ENCODE measurements at regions not wholly inside any gene's neighbourhood (a gene's known extent, or its start where the extent isn't known, plus 50 kb on each side); places are given as distances from the start of the nearest gene placed in this dataset.
"Not testable (repeated sequence)": the region's sequence is repeated elsewhere in the genome, so short reads cannot be mapped to it uniquely, and the experiment has no call there.

DNA sequence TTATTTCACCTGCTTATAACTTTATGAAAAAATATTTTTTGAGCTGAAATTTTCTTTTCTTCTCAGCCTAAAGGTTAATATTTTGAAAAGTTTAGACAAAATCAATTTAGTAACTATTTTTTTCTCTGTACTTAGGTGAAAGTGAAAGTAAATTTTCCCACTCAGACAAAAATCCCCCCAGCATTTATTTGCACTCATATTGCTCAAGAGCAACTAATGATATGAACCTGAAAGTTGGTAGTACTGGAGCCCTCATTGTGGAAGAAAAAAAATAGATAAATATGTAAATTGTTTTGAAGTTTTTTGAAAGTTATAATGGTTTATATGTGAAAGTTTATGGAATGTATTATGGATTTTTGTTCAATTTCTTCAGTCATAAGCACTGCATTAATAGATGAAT, 1005.9 kb upstream of the ATXN7L3B start:
- TF ChIP-seq, protein P1, sequence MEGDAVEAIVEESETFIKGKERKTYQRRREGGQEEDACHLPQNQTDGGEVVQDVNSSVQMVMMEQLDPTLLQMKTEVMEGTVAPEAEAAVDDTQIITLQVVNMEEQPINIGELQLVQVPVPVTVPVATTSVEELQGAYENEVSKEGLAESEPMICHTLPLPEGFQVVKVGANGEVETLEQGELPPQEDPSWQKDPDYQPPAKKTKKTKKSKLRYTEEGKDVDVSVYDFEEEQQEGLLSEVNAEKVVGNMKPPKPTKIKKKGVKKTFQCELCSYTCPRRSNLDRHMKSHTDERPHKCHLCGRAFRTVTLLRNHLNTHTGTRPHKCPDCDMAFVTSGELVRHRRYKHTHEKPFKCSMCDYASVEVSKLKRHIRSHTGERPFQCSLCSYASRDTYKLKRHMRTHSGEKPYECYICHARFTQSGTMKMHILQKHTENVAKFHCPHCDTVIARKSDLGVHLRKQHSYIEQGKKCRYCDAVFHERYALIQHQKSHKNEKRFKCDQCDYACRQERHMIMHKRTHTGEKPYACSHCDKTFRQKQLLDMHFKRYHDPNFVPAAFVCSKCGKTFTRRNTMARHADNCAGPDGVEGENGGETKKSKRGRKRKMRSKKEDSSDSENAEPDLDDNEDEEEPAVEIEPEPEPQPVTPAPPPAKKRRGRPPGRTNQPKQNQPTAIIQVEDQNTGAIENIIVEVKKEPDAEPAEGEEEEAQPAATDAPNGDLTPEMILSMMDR (IDR thresholded peaks at IDR 0.05; ENCODE audit: low read depth, low read length): no peak
- DNase-seq (ENCODE audit: extremely low read depth, low read depth): no peak

DNA sequence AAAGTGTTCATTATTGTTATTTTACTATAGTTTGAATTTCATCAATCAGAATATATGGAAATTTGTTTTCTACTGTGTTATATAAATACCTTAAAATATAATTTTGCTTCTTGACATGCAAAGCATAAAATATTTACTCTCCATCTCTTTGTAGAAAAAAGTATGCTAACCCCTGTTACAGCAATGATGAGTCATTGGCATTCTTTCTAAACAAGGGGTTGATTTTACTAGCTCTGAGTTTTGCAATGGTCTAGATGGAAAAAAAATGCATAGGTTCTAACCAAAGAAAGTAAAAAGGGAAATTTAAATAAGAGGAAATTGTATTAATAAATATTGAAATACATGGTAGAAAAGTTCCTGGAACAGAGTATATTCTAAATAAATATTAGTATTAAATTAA, 990.2 kb upstream of the ATXN7L3B start:
- no peak for DNase-seq (ENCODE audit: extremely low read depth, low read depth)
- TF ChIP-seq, protein P1 (IDR thresholded peaks at IDR 0.05; ENCODE audit: low read depth, low read length): no peak

DNA sequence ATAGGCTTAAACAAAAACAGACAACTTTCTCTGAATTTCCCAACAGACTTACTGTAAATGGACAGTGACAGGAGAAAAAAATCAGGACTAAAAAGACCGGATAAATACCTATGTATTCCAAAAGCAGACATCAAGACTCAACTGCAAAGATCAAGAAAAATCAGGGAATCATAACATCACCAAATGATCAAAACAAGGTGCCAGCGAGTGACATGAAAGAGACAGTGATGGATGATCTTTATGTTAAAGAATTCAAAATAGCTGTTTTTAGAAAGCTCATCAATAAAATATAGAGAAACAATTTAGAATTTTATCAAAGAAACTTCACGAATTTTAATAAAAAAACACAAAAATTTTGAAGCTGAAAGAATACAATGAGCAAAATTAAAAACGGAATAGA, 952.5 kb upstream of the ATXN7L3B start:
- no peak for DNase-seq (ENCODE audit: extremely low read depth, low read depth)
- TF ChIP-seq, protein P1 (IDR thresholded peaks at IDR 0.05; ENCODE audit: low read depth, low read length): no peak

DNA sequence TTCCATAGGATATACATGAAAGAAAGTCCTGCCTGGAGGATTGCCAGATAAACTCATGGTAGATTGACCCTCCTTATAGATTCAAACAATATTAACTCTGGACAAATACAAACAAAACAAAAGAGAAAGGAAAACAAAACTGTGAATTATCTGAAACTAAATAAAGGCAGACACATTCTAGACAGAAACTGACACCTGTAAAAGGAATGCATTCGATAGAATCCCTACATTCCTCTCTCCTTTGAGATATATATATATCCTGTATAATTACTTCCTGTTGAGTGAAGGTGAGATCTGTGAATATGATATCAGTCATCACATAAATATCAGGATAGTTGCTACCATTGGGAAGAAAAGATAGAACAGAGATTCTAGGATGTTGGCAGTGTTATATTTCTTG, 948.4 kb upstream of the ATXN7L3B start:
- TF ChIP-seq, protein P1 (IDR thresholded peaks at IDR 0.05; ENCODE audit: low read depth, low read length): no peak

DNA sequence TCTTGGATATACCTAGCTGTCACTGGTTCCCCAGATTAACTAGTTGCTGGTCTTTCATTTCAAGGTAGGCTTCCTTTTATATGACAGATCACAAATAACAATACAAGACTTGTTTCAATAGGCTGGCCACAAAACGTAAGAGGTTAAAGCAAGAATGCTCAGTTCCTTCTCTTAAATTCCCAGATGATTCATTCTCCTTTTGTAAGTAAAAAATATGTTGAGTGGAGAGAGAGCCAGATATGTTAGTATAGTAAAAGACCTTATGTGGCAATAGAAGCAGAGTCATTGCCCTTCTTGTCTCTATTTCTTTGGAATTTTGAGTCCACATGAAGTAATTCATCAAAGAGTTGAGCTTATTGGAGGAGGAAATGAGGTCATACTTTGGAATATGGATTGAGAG, 939.0 kb upstream of the ATXN7L3B start:
- DNase-seq (ENCODE audit: extremely low read depth, low read depth): no peak
- TF ChIP-seq, protein P1 (IDR thresholded peaks at IDR 0.05; ENCODE audit: low read depth, low read length): no peak

More for the DNA sequence above, 948.4 kb upstream of the ATXN7L3B start:
- DNase-seq (ENCODE audit: extremely low read depth, low read depth): no peak

DNA sequence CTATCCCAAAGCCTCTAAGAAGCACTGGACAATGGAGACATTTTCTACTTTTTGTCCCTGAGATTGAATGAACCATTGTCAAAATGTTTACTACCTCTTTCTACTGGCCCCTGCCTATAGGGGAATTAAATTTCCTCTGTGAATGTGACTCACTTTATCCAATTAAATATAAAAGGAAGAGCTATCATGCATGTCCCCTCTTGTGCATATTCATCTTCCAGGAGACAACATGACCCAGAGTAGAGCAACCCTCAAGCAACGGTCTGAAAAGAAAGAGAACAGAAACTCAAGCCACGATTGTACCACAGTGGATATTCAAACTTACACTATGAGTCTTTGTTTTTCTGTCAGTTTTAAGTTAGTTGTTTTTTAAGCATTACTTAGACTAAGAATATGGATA, 938.4 kb upstream of the ATXN7L3B start:
- no peak for DNase-seq (ENCODE audit: extremely low read depth, low read depth)
- TF ChIP-seq, protein P1 (IDR thresholded peaks at IDR 0.05; ENCODE audit: low read depth, low read length): no peak

DNA sequence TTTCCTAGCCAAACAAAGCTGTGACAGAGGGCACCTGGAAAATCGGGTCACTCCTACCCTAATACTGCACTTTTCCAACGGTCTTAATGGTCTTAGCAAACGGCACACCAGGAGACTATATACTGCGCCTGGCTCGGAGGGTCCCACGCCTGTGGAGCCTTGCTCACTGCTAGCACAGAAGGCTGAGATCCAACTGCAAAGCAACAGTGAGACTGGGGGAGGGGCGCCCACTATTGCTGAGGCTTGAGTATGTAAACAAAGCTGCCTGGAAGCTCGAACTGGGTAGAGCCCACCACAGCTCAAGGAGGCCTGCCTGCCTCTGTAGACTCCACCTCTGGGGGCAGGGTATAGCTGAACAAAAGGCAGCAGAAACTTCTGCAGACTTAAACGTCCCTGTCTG, 931.7 kb upstream of the ATXN7L3B start:
- not testable (repeated sequence) for DNase-seq (ENCODE audit: extremely low read depth, low read depth)

DNA sequence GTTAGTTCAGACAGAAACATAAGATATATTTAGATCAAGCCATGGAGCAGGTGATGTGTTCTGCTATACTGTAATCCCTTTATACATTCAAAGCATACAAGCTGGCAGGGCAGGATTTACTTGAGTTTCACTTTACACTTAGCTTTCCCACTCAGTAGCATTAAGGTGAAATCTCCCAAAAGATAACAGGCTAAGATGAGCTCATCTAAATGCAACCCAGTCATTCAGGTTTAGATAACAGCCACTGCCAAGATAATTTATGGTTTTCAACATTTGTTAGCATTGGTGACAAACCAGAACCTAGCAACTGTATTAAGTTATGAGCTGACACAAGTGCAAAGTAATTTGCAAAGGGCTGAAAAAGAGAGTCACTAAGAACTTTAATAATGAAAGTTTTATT, 925.1 kb upstream of the ATXN7L3B start:
- DNase-seq (ENCODE audit: extremely low read depth, low read depth): no peak

More for the DNA sequence above, 925.1 kb upstream of the ATXN7L3B start:
- TF ChIP-seq, protein P1 (IDR thresholded peaks at IDR 0.05; ENCODE audit: low read depth, low read length): no peak

Data from AG09319 (cell line).